ENCODE measurements at regions not wholly inside any gene's neighbourhood (a gene's known extent, or its start where the extent isn't known, plus 50 kb on each side); places are given as distances from the start of the nearest gene placed in this dataset.
"Not testable (repeated sequence)": the region's sequence is repeated elsewhere in the genome, so short reads cannot be mapped to it uniquely, and the experiment has no call there.

GRCh38 chr14:106421431-106422033, 895.1 kb downstream of the TMEM121 start:
- peaks cover 23% of the 10 kb centered on the region for H3K9me3 ChIP-seq (ENCODE audit: control insufficient read depth, insufficient read depth, low read length)
- H3K9me2 ChIP-seq (replicated peaks; ENCODE audit: control insufficient read depth, low read length); H3K4me1 ChIP-seq (ENCODE audit: control insufficient read depth, low read length); H3K27me3 ChIP-seq (ENCODE audit: control insufficient read depth, low read length); H3F3A ChIP-seq (ENCODE audit: control insufficient read depth, insufficient read depth); H4K20me1 ChIP-seq (ENCODE audit: control insufficient read depth, insufficient read depth, low read depth, low read length); H3K36me3 ChIP-seq (ENCODE audit: control insufficient read depth, low read length); H3K79me2 ChIP-seq (ENCODE audit: control insufficient read depth, low read length); H3K27ac ChIP-seq (ENCODE audit: low read depth, low read length): not testable (repeated sequence)
- H3K4me3 ChIP-seq (ENCODE audit: low read length), result peak overlapping the region; percentile 5; the same call in 1 of the 2 replicates
- TF ChIP-seq CTCF (IDR thresholded peaks at IDR 0.05; ENCODE audit: low read depth, low read length, poor library complexity, severe bottlenecking), result peak; percentile 72
- peak overlapping the region; percentile 35 for H3K4me2 ChIP-seq (ENCODE audit: low read length)

DNA sequence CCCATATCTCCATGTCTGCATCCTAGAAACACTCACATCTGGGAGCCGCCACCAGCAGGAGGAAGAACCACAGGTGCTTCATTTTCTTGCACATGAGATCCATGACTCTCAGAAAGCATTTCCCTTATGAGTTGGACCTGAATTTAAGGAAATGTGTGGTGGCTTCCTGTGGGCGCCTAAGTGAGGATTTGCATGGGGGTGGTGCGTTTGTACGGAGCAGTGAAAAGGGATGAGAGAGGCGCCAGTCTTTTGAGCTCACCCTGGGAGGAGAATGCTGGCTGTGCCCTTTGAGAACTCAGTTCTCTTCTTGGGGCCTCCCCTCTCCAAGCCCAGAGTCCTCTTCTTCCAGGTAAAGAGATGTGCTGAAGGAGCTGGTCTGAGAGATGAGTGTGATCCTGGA, 895.7 kb downstream of the TMEM121 start:
- H3K4me1 ChIP-seq (ENCODE audit: control insufficient read depth, low read length), result peaks cover 10% of the 10 kb centered on the region
- no peaks in the 10 kb centered on the region for H4K20me1 ChIP-seq (ENCODE audit: control insufficient read depth, insufficient read depth, low read depth, low read length)
- TF ChIP-seq EZH2phosphoT487 (IDR thresholded peaks at IDR 0.05; ENCODE audit: borderline replicate concordance, low read length), result no peak
- no peak for TF ChIP-seq CTCF (IDR thresholded peaks at IDR 0.05; ENCODE audit: low read depth, low read length, poor library complexity, severe bottlenecking)
- H3K9me3 ChIP-seq (ENCODE audit: control insufficient read depth, insufficient read depth, low read length), result peaks cover 20% of the 10 kb centered on the region
- H3K79me2 ChIP-seq (ENCODE audit: control insufficient read depth, low read length), result no peaks in the 10 kb centered on the region
- H3K36me3 ChIP-seq (ENCODE audit: control insufficient read depth, low read length), result no peaks in the 10 kb centered on the region
- H3K4me2 ChIP-seq (ENCODE audit: low read length), result peak overlapping the region; percentile 35
- H3K9me2 ChIP-seq (replicated peaks; ENCODE audit: control insufficient read depth, low read length), result no peaks in the 10 kb centered on the region
- no peak overlapping the region; the same call in 1 of the 2 replicates for H3K4me3 ChIP-seq (ENCODE audit: low read length)
- peaks cover 3% of the 10 kb centered on the region; the same call in 1 of the 2 replicates for H3F3A ChIP-seq (ENCODE audit: control insufficient read depth, insufficient read depth)
- no peak overlapping the region for H3K27ac ChIP-seq (ENCODE audit: low read depth, low read length)
- no peaks in the 10 kb centered on the region for H3K27me3 ChIP-seq (ENCODE audit: control insufficient read depth, low read length)

DNA sequence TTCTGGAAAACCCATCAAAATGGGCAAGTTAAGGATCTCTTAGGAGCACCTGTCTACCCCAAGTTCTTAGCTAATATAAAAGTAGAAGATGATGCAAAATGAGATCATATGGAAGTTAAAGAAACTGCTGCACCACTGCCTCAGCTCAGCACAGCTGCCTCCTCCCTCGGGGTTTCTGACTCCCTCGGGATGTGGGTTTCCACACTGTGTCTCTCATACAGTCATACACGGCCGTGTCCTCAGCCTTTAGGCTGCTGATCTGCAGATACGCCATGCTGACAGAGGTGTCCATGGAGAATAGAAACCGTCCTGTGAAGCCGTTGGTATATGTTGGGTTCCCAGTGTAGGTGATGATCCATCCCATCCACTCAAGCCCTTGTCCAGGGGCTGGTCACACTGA, 898.8 kb downstream of the TMEM121 start:
- H3K4me3 ChIP-seq (ENCODE audit: low read length); H3K9me3 ChIP-seq (ENCODE audit: control insufficient read depth, insufficient read depth, low read length); H3K4me1 ChIP-seq (ENCODE audit: control insufficient read depth, low read length); H3K27ac ChIP-seq (ENCODE audit: low read depth, low read length); H3K36me3 ChIP-seq (ENCODE audit: control insufficient read depth, low read length); H3K27me3 ChIP-seq (ENCODE audit: control insufficient read depth, low read length); H3K4me2 ChIP-seq (ENCODE audit: low read length); H3K79me2 ChIP-seq (ENCODE audit: control insufficient read depth, low read length); H4K20me1 ChIP-seq (ENCODE audit: control insufficient read depth, insufficient read depth, low read depth, low read length); H3F3A ChIP-seq (ENCODE audit: control insufficient read depth, insufficient read depth); H3K9me2 ChIP-seq (replicated peaks; ENCODE audit: control insufficient read depth, low read length): not testable (repeated sequence)

- H4K20me1 ChIP-seq (ENCODE audit: control insufficient read depth, insufficient read depth, low read depth, low read length), result no peaks in the 10 kb centered on the region
- no peaks in the 10 kb centered on the region for H3K4me1 ChIP-seq (ENCODE audit: control insufficient read depth, low read length)
- no peaks in the 10 kb centered on the region for H3K9me3 ChIP-seq (ENCODE audit: control insufficient read depth, insufficient read depth, low read length)
- TF ChIP-seq CTCF (IDR thresholded peaks at IDR 0.05; ENCODE audit: low read depth, low read length, poor library complexity, severe bottlenecking) (peak; percentile 83), EZH2phosphoT487 (IDR thresholded peaks at IDR 0.05; ENCODE audit: borderline replicate concordance, low read length) (no peak)
- H3K79me2 ChIP-seq (ENCODE audit: control insufficient read depth, low read length), result no peaks in the 10 kb centered on the region
- 0 out of 2 replicates have a peak, but pooled peaks cover 2% of the 10 kb centered on the region for H3K27me3 ChIP-seq (ENCODE audit: control insufficient read depth, low read length)
- no peak overlapping the region for H3K4me2 ChIP-seq (ENCODE audit: low read length)
- H3F3A ChIP-seq (ENCODE audit: control insufficient read depth, insufficient read depth), result no peaks in the 10 kb centered on the region
- no peaks in the 10 kb centered on the region for H3K9me2 ChIP-seq (replicated peaks; ENCODE audit: control insufficient read depth, low read length)
- H3K4me3 ChIP-seq (ENCODE audit: low read length), result no peak overlapping the region
- no peaks in the 10 kb centered on the region for H3K36me3 ChIP-seq (ENCODE audit: control insufficient read depth, low read length)
- no peak overlapping the region for H3K27ac ChIP-seq (ENCODE audit: low read depth, low read length)
Measured at GRCh38 chr14:106436310-106436905, 910.0 kb downstream of the TMEM121 start.

All from DOHH2 (cell line).